ENCODE measurements at regions not wholly inside any gene's neighbourhood (a gene's known extent, or its start where the extent isn't known, plus 50 kb on each side); places are given as distances from the start of the nearest gene placed in this dataset.

GRCh38 chr17:53319947-53320346, 502.8 kb upstream of the KIF2B start:
- intact Hi-C loops (cut with micrococcal nuclease; ENCODE audit: unreplicated experiment) = no loop called here
- ChIA-PET POLR2A (no interaction called here), CTCF (no interaction called here)
- TF ChIP-seq CTCF (IDR thresholded peaks at IDR 0.05; ENCODE audit: insufficient read depth in 1 of 2, low read depth in 1 of 2, low read length in 1 of 2, severe bottlenecking in 1 of 2, unreplicated experiment in 1 of 2) = no peak
- H3K4me1 Mint-ChIP-seq (ENCODE audit: low read depth, unreplicated experiment) = no peaks in the 10 kb centered on the region
- no peaks in the 10 kb centered on the region for H3K9me3 Mint-ChIP-seq (ENCODE audit: unreplicated experiment)
- no peaks in the 10 kb centered on the region for H3K36me3 Mint-ChIP-seq (ENCODE audit: insufficient read depth, unreplicated experiment)
- Histone ChIP-seq H3K4me3 (ENCODE audit: low read depth, low read length) (no peak overlapping the region), H3K27me3 (replicated peaks; ENCODE audit: control insufficient read depth, insufficient read depth, low read length) (no peaks in the 10 kb centered on the region), H3K36me3 (ENCODE audit: control insufficient read depth, insufficient read depth, low read length) (no peaks in the 10 kb centered on the region), H3K9me3 (0 out of 2 replicates have a peak, but pooled peaks cover 4% of the 10 kb centered on the region), H3K4me1 (no peaks in the 10 kb centered on the region)
- DNase-seq = no peak
- H3K27ac Mint-ChIP-seq (ENCODE audit: unreplicated experiment) = no peak overlapping the region
- H3K27me3 Mint-ChIP-seq (ENCODE audit: insufficient read depth, unreplicated experiment) = no peaks in the 10 kb centered on the region
- H3K4me3 Mint-ChIP-seq (ENCODE audit: unreplicated experiment) = no peak overlapping the region
- no TSS peak for BruUV-seq (replicated peaks)

GRCh38 chr17:53316988-53317387, 505.7 kb upstream of the KIF2B start:
- no peak for DNase-seq
- Histone ChIP-seq H3K36me3 (ENCODE audit: control insufficient read depth, insufficient read depth, low read length) (no peaks in the 10 kb centered on the region), H3K4me1 (no peaks in the 10 kb centered on the region), H3K9me3 (0 out of 2 replicates have a peak, but pooled peaks cover 4% of the 10 kb centered on the region), H3K27me3 (replicated peaks; ENCODE audit: control insufficient read depth, insufficient read depth, low read length) (no peaks in the 10 kb centered on the region), H3K4me3 (ENCODE audit: low read depth, low read length) (no peak overlapping the region)
- ChIA-PET CTCF (no interaction called here), POLR2A (no interaction called here)
- Mint-ChIP-seq H3K9me3 (ENCODE audit: unreplicated experiment) (no peaks in the 10 kb centered on the region), H3K4me3 (ENCODE audit: unreplicated experiment) (no peak overlapping the region), H3K36me3 (ENCODE audit: insufficient read depth, unreplicated experiment) (no peaks in the 10 kb centered on the region), H3K4me1 (ENCODE audit: low read depth, unreplicated experiment) (no peaks in the 10 kb centered on the region), H3K27ac (ENCODE audit: unreplicated experiment) (no peak overlapping the region), H3K27me3 (ENCODE audit: insufficient read depth, unreplicated experiment) (no peaks in the 10 kb centered on the region)
- no TSS peak for BruUV-seq (replicated peaks)
- TF ChIP-seq CTCF (IDR thresholded peaks at IDR 0.05; ENCODE audit: insufficient read depth in 1 of 2, low read depth in 1 of 2, low read length in 1 of 2, severe bottlenecking in 1 of 2, unreplicated experiment in 1 of 2) = no peak
- intact Hi-C loops (cut with micrococcal nuclease; ENCODE audit: unreplicated experiment) = no loop called here

- H3K27ac Mint-ChIP-seq (ENCODE audit: unreplicated experiment) = no peak overlapping the region
- no peak for TF ChIP-seq CTCF (IDR thresholded peaks at IDR 0.05; ENCODE audit: insufficient read depth in 1 of 2, low read depth in 1 of 2, low read length in 1 of 2, severe bottlenecking in 1 of 2, unreplicated experiment in 1 of 2)
- Histone ChIP-seq H3K36me3 (ENCODE audit: control insufficient read depth, insufficient read depth, low read length) (no peaks in the 10 kb centered on the region), H3K4me1 (no peaks in the 10 kb centered on the region), H3K4me3 (ENCODE audit: low read depth, low read length) (no peak overlapping the region), H3K27me3 (replicated peaks; ENCODE audit: control insufficient read depth, insufficient read depth, low read length) (no peaks in the 10 kb centered on the region), H3K9me3 (0 out of 2 replicates have a peak, but pooled peaks cover 4% of the 10 kb centered on the region)
- ChIA-PET POLR2A (no interaction called here), CTCF (no interaction called here)
- intact Hi-C loops (cut with micrococcal nuclease; ENCODE audit: unreplicated experiment) = no loop called here
- H3K36me3 Mint-ChIP-seq (ENCODE audit: insufficient read depth, unreplicated experiment) = no peaks in the 10 kb centered on the region
- no peak for DNase-seq
- no peak overlapping the region for H3K4me3 Mint-ChIP-seq (ENCODE audit: unreplicated experiment)
- no peaks in the 10 kb centered on the region for H3K4me1 Mint-ChIP-seq (ENCODE audit: low read depth, unreplicated experiment)
- H3K27me3 Mint-ChIP-seq (ENCODE audit: insufficient read depth, unreplicated experiment) = no peaks in the 10 kb centered on the region
- no peaks in the 10 kb centered on the region for H3K9me3 Mint-ChIP-seq (ENCODE audit: unreplicated experiment)
- BruUV-seq (replicated peaks) = no TSS peak
These were observed 506.7 kb upstream of the KIF2B start for GRCh38 chr17:53316073-53316472.

Data from Caco-2 (cell line).